Upper lobe of left lung (tissue), 4 donors: ENCODE measurements at regions not wholly inside any gene's neighbourhood (a gene's known extent, or its start where the extent isn't known, plus 50 kb on each side); places are given as distances from the start of the nearest gene placed in this dataset.

Experiments used
- EP300 ChIP-seq, 4 donors: sonication (generic); formaldehyde crosslinking; IDR thresholded peaks; one replicate each; pipeline ENCODE4 v1.5.1; 2017; ENCODE audit warnings: antibody characterized with exemption in 4 of 4, control low read depth in 2 of 4
- POLR2A ChIP-seq, 4 donors: fragments of 450-650 bp; IDR thresholded peaks; one replicate each; pipeline ENCODE4 v1.5.1; 2016 to 2017; ENCODE audit warnings: antibody characterized with exemption in 4 of 4, mild to moderate bottlenecking in 2 of 4
- POLR2AphosphoS5 ChIP-seq, 2 donors: sonication (generic); formaldehyde crosslinking; IDR thresholded peaks; one replicate each; pipeline ENCODE4 v1.5.1; 2017; ENCODE audit warnings: antibody characterized with exemption in 2 of 2
- TF ChIP-seq, protein P1 (sequence below), 6 experiments: fragments of 450-650 bp in 4 of 6; fragments of 200-600 bp in 2 of 6; sonication (generic) in 2 of 6; IDR thresholded peaks; one replicate each; pipeline ENCODE4 v1.5.1; 2016 to 2019; ENCODE audit warnings: antibody characterized with exemption in 6 of 6

DNA sequence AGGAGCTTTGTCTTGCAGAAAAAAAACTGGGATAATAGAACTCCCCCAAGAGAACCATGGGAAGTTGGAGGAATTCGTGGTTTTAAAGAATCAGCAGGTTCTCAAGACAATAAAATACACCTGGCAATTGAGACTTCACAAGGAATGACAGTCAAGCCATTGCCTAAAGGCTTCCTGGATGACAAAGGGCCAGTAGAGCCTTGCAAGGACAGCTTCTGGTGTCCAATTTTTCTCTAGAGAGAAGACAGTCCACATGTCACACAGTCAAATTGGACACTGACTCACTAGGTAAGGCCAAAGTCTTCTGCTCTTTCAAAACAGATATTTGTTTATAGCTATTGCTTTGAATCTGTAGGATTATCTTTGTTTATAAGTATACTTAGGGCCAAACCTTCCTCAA lies 80.3 kb upstream of the BMP5 start:
- TF ChIP-seq, protein P1, sequence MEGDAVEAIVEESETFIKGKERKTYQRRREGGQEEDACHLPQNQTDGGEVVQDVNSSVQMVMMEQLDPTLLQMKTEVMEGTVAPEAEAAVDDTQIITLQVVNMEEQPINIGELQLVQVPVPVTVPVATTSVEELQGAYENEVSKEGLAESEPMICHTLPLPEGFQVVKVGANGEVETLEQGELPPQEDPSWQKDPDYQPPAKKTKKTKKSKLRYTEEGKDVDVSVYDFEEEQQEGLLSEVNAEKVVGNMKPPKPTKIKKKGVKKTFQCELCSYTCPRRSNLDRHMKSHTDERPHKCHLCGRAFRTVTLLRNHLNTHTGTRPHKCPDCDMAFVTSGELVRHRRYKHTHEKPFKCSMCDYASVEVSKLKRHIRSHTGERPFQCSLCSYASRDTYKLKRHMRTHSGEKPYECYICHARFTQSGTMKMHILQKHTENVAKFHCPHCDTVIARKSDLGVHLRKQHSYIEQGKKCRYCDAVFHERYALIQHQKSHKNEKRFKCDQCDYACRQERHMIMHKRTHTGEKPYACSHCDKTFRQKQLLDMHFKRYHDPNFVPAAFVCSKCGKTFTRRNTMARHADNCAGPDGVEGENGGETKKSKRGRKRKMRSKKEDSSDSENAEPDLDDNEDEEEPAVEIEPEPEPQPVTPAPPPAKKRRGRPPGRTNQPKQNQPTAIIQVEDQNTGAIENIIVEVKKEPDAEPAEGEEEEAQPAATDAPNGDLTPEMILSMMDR (IDR thresholded peaks at IDR 0.05): no peak
- no peak for TF ChIP-seq POLR2AphosphoS5 (IDR thresholded peaks at IDR 0.05)
- no peak for TF ChIP-seq EP300 (IDR thresholded peaks at IDR 0.05)
- TF ChIP-seq POLR2A (IDR thresholded peaks at IDR 0.05): no peak
